Omental fat pad (tissue), 3 donors: ENCODE measurements at regions not wholly inside any gene's neighbourhood (a gene's known extent, or its start where the extent isn't known, plus 50 kb on each side); places are given as distances from the start of the nearest gene placed in this dataset.

Source experiments
- ATAC-seq: fragments of 150-250 bp; one replicate; pipeline ENCODE4 v1.9.1; 2016; ENCODE audit warnings: mild to moderate bottlenecking, moderate library complexity; ENCODE audit not compliant: low FRiP score
- DNase-seq: peaks from one replicate; pipeline ENCODE4 v3.0.0-alpha.2; 2019; ENCODE audit warnings: low spot score
- TF ChIP-seq, protein P1 (sequence below), 3 donors: fragments of 450-650 bp; IDR thresholded peaks; one replicate each; pipeline ENCODE4 v1.5.1; 2016 to 2017; ENCODE audit warnings: antibody characterized with exemption in 3 of 3, mild to moderate bottlenecking in 3 of 3, moderate library complexity in 2 of 3

DNA sequence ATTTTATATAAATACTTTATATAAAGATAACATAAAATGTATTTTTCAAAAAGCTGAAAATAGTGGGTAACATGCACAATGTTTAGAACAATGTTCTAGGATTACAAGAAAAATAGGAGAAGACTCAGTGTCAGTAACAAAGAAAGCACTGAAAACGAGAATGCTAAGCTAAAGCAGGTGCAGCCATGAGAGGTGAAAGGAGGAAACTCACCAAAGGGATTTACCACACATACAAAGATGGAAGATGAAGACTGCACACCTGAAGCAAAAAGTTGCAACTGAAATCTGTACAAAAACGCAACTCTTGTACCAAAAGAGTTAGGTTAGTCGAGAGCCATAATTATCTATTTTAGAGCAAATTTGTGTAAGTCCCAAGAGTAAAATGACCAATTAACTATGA lies 1176.1 kb downstream of the LRFN5 start:
- no peak for DNase-seq
- no peak for ATAC-seq
- TF ChIP-seq, protein P1, sequence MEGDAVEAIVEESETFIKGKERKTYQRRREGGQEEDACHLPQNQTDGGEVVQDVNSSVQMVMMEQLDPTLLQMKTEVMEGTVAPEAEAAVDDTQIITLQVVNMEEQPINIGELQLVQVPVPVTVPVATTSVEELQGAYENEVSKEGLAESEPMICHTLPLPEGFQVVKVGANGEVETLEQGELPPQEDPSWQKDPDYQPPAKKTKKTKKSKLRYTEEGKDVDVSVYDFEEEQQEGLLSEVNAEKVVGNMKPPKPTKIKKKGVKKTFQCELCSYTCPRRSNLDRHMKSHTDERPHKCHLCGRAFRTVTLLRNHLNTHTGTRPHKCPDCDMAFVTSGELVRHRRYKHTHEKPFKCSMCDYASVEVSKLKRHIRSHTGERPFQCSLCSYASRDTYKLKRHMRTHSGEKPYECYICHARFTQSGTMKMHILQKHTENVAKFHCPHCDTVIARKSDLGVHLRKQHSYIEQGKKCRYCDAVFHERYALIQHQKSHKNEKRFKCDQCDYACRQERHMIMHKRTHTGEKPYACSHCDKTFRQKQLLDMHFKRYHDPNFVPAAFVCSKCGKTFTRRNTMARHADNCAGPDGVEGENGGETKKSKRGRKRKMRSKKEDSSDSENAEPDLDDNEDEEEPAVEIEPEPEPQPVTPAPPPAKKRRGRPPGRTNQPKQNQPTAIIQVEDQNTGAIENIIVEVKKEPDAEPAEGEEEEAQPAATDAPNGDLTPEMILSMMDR (IDR thresholded peaks at IDR 0.05) = no peak

DNA sequence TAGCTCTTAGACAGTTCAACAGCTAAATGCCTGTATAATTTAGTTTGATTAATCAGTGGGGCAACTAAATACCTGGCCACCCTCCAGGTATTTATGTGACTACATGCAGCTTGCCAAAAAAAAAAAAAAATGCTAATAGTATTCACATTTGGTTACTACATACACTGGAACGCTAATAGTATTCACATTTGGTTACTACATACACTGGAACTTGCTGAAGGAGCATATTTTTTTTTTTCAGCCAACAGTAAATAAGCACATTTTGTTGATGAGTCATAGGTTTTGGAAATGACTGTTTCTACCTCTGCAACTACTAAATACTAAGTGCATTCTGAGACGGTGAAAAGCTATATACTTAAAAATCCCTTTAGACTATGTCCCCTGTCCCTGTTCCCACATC lies 1172.3 kb downstream of the LRFN5 start:
- TF ChIP-seq, protein P1 (IDR thresholded peaks at IDR 0.05) = no peak
- no peak for DNase-seq
- ATAC-seq = no peak

DNA sequence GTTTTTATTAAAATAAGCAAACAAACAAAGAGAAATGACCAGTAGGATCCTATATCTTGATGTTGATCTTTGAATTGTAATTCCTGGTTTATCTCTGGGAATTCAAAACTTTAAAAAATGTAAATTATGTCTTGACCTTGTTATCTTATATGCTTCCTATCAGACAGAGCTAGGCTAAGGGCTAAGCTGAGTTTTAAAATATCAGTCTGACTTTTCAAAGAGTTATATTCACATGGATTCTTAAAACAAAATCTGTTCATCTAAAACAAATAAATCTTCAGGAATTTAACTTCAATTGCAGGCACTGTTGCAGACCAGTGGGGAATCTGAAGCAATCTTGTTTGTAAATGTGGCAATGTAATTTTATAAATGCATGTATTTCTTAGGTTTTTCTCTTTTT lies 1144.1 kb downstream of the LRFN5 start:
- no peak for ATAC-seq
- TF ChIP-seq, protein P1 (IDR thresholded peaks at IDR 0.05) = no peak
- DNase-seq = no peak

DNA sequence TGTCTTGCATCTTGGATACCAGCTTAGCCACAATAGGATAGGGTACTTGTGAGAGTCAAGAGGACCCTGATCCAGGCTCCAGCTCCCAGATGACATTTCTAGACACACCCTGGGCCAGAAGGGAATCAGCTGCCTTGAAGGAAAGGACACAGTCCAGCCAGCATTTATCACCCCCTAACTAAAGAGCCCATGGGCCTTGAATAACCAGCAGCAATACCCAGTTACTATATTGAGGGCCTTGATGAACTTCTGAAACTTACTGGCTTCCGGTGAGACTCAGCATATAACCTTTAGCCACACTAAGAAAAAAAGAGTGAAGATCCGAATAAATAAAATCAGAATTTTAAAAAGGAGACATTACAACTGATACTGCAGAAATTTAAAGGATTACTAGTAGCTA lies 1135.4 kb downstream of the LRFN5 start:
- ATAC-seq (no peak), DNase-seq (no peak)
- TF ChIP-seq, protein P1 (IDR thresholded peaks at IDR 0.05) = no peak

DNA sequence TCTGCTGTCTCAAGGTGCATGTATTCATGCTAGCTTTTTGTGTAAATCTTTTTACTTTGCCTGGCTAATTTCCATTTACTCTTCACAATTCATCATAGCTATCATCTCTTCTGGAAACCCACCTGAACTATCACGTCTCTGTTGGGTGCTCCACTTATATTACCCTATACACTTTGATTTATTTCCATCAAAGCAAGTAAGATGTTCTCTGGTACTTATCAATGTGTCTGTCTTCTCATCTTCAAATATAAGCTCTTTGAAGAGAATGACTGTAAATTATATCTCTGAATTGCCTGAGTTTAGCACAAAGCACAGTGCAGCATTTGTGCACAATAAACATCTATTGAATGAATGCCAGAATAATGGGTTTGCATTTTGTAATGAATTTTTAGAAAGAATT lies 1129.7 kb downstream of the LRFN5 start:
- TF ChIP-seq, protein P1 (IDR thresholded peaks at IDR 0.05) = no peak
- no peak for ATAC-seq
- DNase-seq = no peak

DNA sequence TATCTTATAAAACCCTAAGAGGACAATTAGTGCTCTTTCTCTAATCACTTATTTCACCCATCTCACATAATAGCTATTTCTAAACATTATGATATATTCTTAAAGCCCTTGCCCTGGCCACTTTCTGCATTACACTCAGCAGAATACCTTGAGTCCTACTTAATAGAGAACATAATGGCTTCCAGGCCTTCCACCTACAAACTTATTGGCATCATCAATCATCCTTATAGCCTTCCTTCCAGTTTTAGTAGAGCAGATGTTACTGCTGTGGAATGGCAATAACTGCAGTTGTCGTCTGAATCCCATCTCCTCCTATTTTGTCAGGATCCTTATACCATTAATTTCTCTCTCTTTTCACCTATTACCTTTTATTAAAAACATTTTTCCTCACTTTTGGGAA lies 1127.4 kb downstream of the LRFN5 start:
- TF ChIP-seq, protein P1 (IDR thresholded peaks at IDR 0.05) = no peak
- ATAC-seq = no peak
- no peak for DNase-seq

DNA sequence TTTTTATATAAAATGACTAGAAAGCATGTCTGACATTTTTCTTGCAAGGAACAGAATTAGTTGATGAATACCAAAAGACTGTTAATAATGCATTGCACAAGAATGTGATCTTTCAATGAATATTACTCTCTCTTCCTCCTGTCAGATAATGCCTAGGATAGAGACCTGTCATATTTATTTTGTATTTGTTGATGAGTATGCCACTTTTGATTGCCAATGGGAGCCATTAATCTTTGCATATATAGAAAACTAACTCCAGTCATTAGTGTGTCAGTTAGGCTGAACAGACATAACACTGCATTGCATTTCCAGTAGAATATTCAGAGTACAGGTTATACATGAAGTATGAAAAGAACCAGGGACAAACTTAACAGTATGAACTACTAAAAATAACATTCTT lies 1125.3 kb downstream of the LRFN5 start:
- TF ChIP-seq, protein P1 (IDR thresholded peaks at IDR 0.05) = no peak
- ATAC-seq (no peak), DNase-seq (no peak)
